MM.1S (cell line): ENCODE measurements at regions not wholly inside any gene's neighbourhood (a gene's known extent, or its start where the extent isn't known, plus 50 kb on each side); places are given as distances from the start of the nearest gene placed in this dataset.
"Not testable (repeated sequence)": the region's sequence is repeated elsewhere in the genome, so short reads cannot be mapped to it uniquely, and the experiment has no call there.

ENCODE experiments used
- EZH2 ChIP-seq: fragments of 300-600 bp; sonication (generic); optimal IDR thresholded peaks from 2 replicates; pipeline ENCODE3; 2017; ENCODE audit warnings: low read depth, mild to moderate bottlenecking, antibody characterized with exemption, low read length, mixed read lengths
- EZH2phosphoT487 ChIP-seq: fragments of 300-600 bp; sonication (generic); IDR thresholded peaks from 2 replicates; pipeline ENCODE4 v1.6.1; 2018; ENCODE audit warnings: antibody characterized with exemption, low read length
- TF ChIP-seq, protein P1 (sequence below): fragments of 300-600 bp; sonication (generic); IDR thresholded peaks from 2 replicates; pipeline ENCODE4 v1.5.1; 2016; ENCODE audit warnings: antibody characterized with exemption, low read length, mixed read lengths

DNA sequence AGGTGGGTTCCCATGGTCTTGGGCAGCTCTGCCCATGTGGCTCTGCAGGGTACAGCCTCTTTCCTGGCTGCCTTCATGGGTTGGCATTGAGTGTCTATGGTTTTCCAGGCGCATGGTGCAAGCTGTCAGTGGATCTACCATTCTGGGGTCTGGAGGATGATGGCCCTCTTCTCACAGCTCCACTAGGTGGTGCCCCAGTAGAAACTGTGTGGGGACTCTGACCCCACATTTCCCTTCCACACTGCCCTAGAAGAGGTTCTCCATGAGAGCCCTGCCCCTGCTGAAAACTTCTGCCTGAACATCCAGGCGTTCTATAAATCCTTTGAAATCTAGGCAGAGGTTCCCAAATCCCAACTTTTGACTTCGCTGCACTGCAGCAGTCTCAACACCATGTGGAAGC is 174.0 kb upstream of the CTNND2 start:
- TF ChIP-seq, protein P1, sequence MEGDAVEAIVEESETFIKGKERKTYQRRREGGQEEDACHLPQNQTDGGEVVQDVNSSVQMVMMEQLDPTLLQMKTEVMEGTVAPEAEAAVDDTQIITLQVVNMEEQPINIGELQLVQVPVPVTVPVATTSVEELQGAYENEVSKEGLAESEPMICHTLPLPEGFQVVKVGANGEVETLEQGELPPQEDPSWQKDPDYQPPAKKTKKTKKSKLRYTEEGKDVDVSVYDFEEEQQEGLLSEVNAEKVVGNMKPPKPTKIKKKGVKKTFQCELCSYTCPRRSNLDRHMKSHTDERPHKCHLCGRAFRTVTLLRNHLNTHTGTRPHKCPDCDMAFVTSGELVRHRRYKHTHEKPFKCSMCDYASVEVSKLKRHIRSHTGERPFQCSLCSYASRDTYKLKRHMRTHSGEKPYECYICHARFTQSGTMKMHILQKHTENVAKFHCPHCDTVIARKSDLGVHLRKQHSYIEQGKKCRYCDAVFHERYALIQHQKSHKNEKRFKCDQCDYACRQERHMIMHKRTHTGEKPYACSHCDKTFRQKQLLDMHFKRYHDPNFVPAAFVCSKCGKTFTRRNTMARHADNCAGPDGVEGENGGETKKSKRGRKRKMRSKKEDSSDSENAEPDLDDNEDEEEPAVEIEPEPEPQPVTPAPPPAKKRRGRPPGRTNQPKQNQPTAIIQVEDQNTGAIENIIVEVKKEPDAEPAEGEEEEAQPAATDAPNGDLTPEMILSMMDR: not testable (repeated sequence)
- TF ChIP-seq EZH2phosphoT487, EZH2: not testable (repeated sequence)
